ENCODE measurements at regions not wholly inside any gene's neighbourhood (a gene's known extent, or its start where the extent isn't known, plus 50 kb on each side); places are given as distances from the start of the nearest gene placed in this dataset.
"Not testable (repeated sequence)": the region's sequence is repeated elsewhere in the genome, so short reads cannot be mapped to it uniquely, and the experiment has no call there.

- Histone ChIP-seq H3K36me3 (ENCODE audit: control insufficient read depth in 1 of 2, insufficient read depth in 2 of 2, low read length in 2 of 2) (no peaks in the 10 kb centered on the region), H3K27ac (ENCODE audit: low read length) (no peak overlapping the region), H3K27me3 (ENCODE audit: low read depth, low read length) (no peaks in the 10 kb centered on the region), H3K4me1 (ENCODE audit: control insufficient read depth in 1 of 2, insufficient read depth in 2 of 2, low read length in 2 of 2) (no peaks in the 10 kb centered on the region), H3K4me3 (ENCODE audit: low read depth in 1 of 2, low read length in 2 of 2) (no peak overlapping the region), H3K9me3 (ENCODE audit: control insufficient read depth in 1 of 2, low read length in 2 of 2) (no peaks in the 10 kb centered on the region)
These were observed 143.5 kb upstream of the GK2 start for GRCh38 chr4:79551555-79551954.

- Histone ChIP-seq H3K4me3 (ENCODE audit: low read depth in 1 of 2, low read length in 2 of 2) (no peak overlapping the region), H3K36me3 (ENCODE audit: control insufficient read depth in 1 of 2, insufficient read depth in 2 of 2, low read length in 2 of 2) (no peaks in the 10 kb centered on the region), H3K9me3 (ENCODE audit: control insufficient read depth in 1 of 2, low read length in 2 of 2) (no peaks in the 10 kb centered on the region), H3K27me3 (ENCODE audit: low read depth, low read length) (no peaks in the 10 kb centered on the region), H3K4me1 (ENCODE audit: control insufficient read depth in 1 of 2, insufficient read depth in 2 of 2, low read length in 2 of 2) (no peaks in the 10 kb centered on the region), H3K27ac (ENCODE audit: low read length) (no peak overlapping the region)
These were observed 139.8 kb upstream of the GK2 start for GRCh38 chr4:79547851-79548250.

GRCh38 chr4:79545292-79545691 lies 137.3 kb upstream of the GK2 start:
- H3K4me3 ChIP-seq (ENCODE audit: low read depth in 1 of 2, low read length in 2 of 2); H3K27me3 ChIP-seq (ENCODE audit: low read depth, low read length); H3K36me3 ChIP-seq (ENCODE audit: control insufficient read depth in 1 of 2, insufficient read depth in 2 of 2, low read length in 2 of 2); H3K9me3 ChIP-seq (ENCODE audit: control insufficient read depth in 1 of 2, low read length in 2 of 2); H3K4me1 ChIP-seq (ENCODE audit: control insufficient read depth in 1 of 2, insufficient read depth in 2 of 2, low read length in 2 of 2); H3K27ac ChIP-seq (ENCODE audit: low read length): not testable (repeated sequence)

- Histone ChIP-seq H3K9me3 (ENCODE audit: control insufficient read depth in 1 of 2, low read length in 2 of 2) (no peaks in the 10 kb centered on the region), H3K4me1 (ENCODE audit: control insufficient read depth in 1 of 2, insufficient read depth in 2 of 2, low read length in 2 of 2) (no peaks in the 10 kb centered on the region), H3K27ac (ENCODE audit: low read length) (no peak overlapping the region), H3K27me3 (ENCODE audit: low read depth, low read length) (no peaks in the 10 kb centered on the region), H3K4me3 (ENCODE audit: low read depth in 1 of 2, low read length in 2 of 2) (no peak overlapping the region), H3K36me3 (ENCODE audit: control insufficient read depth in 1 of 2, insufficient read depth in 2 of 2, low read length in 2 of 2) (no peaks in the 10 kb centered on the region)
These were observed 132.1 kb upstream of the GK2 start for GRCh38 chr4:79540143-79540542.

GRCh38 chr4:79535516-79535915 lies 127.5 kb upstream of the GK2 start:
- no peaks in the 10 kb centered on the region for H3K27me3 ChIP-seq (ENCODE audit: low read depth, low read length)
- H3K27ac ChIP-seq (ENCODE audit: low read length), result no peak overlapping the region
- no peaks in the 10 kb centered on the region for H3K9me3 ChIP-seq (ENCODE audit: control insufficient read depth in 1 of 2, low read length in 2 of 2)
- H3K36me3 ChIP-seq (ENCODE audit: control insufficient read depth in 1 of 2, insufficient read depth in 2 of 2, low read length in 2 of 2), result no peaks in the 10 kb centered on the region
- H3K4me1 ChIP-seq (ENCODE audit: control insufficient read depth in 1 of 2, insufficient read depth in 2 of 2, low read length in 2 of 2), result no peaks in the 10 kb centered on the region
- no peak overlapping the region for H3K4me3 ChIP-seq (ENCODE audit: low read depth in 1 of 2, low read length in 2 of 2)

- no peaks in the 10 kb centered on the region for H3K27me3 ChIP-seq (ENCODE audit: low read depth, low read length)
- no peaks in the 10 kb centered on the region for H3K4me1 ChIP-seq (ENCODE audit: control insufficient read depth in 1 of 2, insufficient read depth in 2 of 2, low read length in 2 of 2)
- no peak overlapping the region for H3K4me3 ChIP-seq (ENCODE audit: low read depth in 1 of 2, low read length in 2 of 2)
- no peaks in the 10 kb centered on the region for H3K36me3 ChIP-seq (ENCODE audit: control insufficient read depth in 1 of 2, insufficient read depth in 2 of 2, low read length in 2 of 2)
- no peaks in the 10 kb centered on the region for H3K9me3 ChIP-seq (ENCODE audit: control insufficient read depth in 1 of 2, low read length in 2 of 2)
- H3K27ac ChIP-seq (ENCODE audit: low read length), result no peak overlapping the region
These were observed 120.2 kb upstream of the GK2 start for GRCh38 chr4:79528241-79528706.

GRCh38 chr4:79526641-79527565 lies 118.9 kb upstream of the GK2 start:
- Histone ChIP-seq H3K4me3 (ENCODE audit: low read depth in 1 of 2, low read length in 2 of 2) (no peak overlapping the region), H3K36me3 (ENCODE audit: control insufficient read depth in 1 of 2, insufficient read depth in 2 of 2, low read length in 2 of 2) (no peaks in the 10 kb centered on the region), H3K27me3 (ENCODE audit: low read depth, low read length) (no peaks in the 10 kb centered on the region), H3K27ac (ENCODE audit: low read length) (no peak overlapping the region), H3K4me1 (ENCODE audit: control insufficient read depth in 1 of 2, insufficient read depth in 2 of 2, low read length in 2 of 2) (no peaks in the 10 kb centered on the region), H3K9me3 (ENCODE audit: control insufficient read depth in 1 of 2, low read length in 2 of 2) (no peaks in the 10 kb centered on the region)

GRCh38 chr4:79516114-79516513 lies 108.1 kb upstream of the GK2 start:
- H3K27ac ChIP-seq (ENCODE audit: low read length), result no peak overlapping the region

GRCh38 chr4:79514621-79515329 lies 106.7 kb upstream of the GK2 start:
- H3K27ac ChIP-seq (ENCODE audit: low read length), result no peak overlapping the region
- H3K36me3 ChIP-seq (ENCODE audit: control insufficient read depth in 1 of 2, insufficient read depth in 2 of 2, low read length in 2 of 2), result no peaks in the 10 kb centered on the region
- H3K4me3 ChIP-seq (ENCODE audit: low read depth in 1 of 2, low read length in 2 of 2), result no peak overlapping the region
- H3K27me3 ChIP-seq (ENCODE audit: low read depth, low read length), result no peaks in the 10 kb centered on the region
- H3K9me3 ChIP-seq (ENCODE audit: control insufficient read depth in 1 of 2, low read length in 2 of 2), result no peaks in the 10 kb centered on the region
- H3K4me1 ChIP-seq (ENCODE audit: control insufficient read depth in 1 of 2, insufficient read depth in 2 of 2, low read length in 2 of 2), result no peaks in the 10 kb centered on the region

More at GRCh38 chr4:79516114-79516513, 108.1 kb upstream of the GK2 start:
- no peak overlapping the region for H3K4me3 ChIP-seq (ENCODE audit: low read depth in 1 of 2, low read length in 2 of 2)
- H3K36me3 ChIP-seq (ENCODE audit: control insufficient read depth in 1 of 2, insufficient read depth in 2 of 2, low read length in 2 of 2), result no peaks in the 10 kb centered on the region
- no peaks in the 10 kb centered on the region for H3K27me3 ChIP-seq (ENCODE audit: low read depth, low read length)
- no peaks in the 10 kb centered on the region for H3K4me1 ChIP-seq (ENCODE audit: control insufficient read depth in 1 of 2, insufficient read depth in 2 of 2, low read length in 2 of 2)
- H3K9me3 ChIP-seq (ENCODE audit: control insufficient read depth in 1 of 2, low read length in 2 of 2), result no peaks in the 10 kb centered on the region

- no peak overlapping the region for H3K27ac ChIP-seq (ENCODE audit: low read length)
These were observed 105.5 kb upstream of the GK2 start for GRCh38 chr4:79513576-79513975.

GRCh38 chr4:79512363-79512762 lies 104.3 kb upstream of the GK2 start:
- no peak overlapping the region for H3K27ac ChIP-seq (ENCODE audit: low read length)
- no peaks in the 10 kb centered on the region for H3K27me3 ChIP-seq (ENCODE audit: low read depth, low read length)
- H3K9me3 ChIP-seq (ENCODE audit: control insufficient read depth in 1 of 2, low read length in 2 of 2), result no peaks in the 10 kb centered on the region
- H3K4me3 ChIP-seq (ENCODE audit: low read depth in 1 of 2, low read length in 2 of 2), result no peak overlapping the region
- no peaks in the 10 kb centered on the region for H3K36me3 ChIP-seq (ENCODE audit: control insufficient read depth in 1 of 2, insufficient read depth in 2 of 2, low read length in 2 of 2)
- H3K4me1 ChIP-seq (ENCODE audit: control insufficient read depth in 1 of 2, insufficient read depth in 2 of 2, low read length in 2 of 2), result no peaks in the 10 kb centered on the region

More at GRCh38 chr4:79513576-79513975, 105.5 kb upstream of the GK2 start:
- H3K36me3 ChIP-seq (ENCODE audit: control insufficient read depth in 1 of 2, insufficient read depth in 2 of 2, low read length in 2 of 2), result no peaks in the 10 kb centered on the region
- no peak overlapping the region for H3K4me3 ChIP-seq (ENCODE audit: low read depth in 1 of 2, low read length in 2 of 2)
- no peaks in the 10 kb centered on the region for H3K4me1 ChIP-seq (ENCODE audit: control insufficient read depth in 1 of 2, insufficient read depth in 2 of 2, low read length in 2 of 2)
- H3K27me3 ChIP-seq (ENCODE audit: low read depth, low read length), result no peaks in the 10 kb centered on the region
- no peaks in the 10 kb centered on the region for H3K9me3 ChIP-seq (ENCODE audit: control insufficient read depth in 1 of 2, low read length in 2 of 2)
